Mucosa of descending colon (tissue), 3 donors: ENCODE measurements at regions not wholly inside any gene's neighbourhood (a gene's known extent, or its start where the extent isn't known, plus 50 kb on each side); places are given as distances from the start of the nearest gene placed in this dataset.

Source experiments
- ATAC-seq: fragments of 200-7000 bp; cut with Tn5 transposase; one replicate; pipeline ENCODE4 v1.9.1; 2020; ENCODE audit warnings: mild to moderate bottlenecking, moderate library complexity
- DNase-seq, 3 donors: peaks; one replicate each; pipeline ENCODE4 v3.0.0-alpha.2; 2020
- H3K36me3 ChIP-seq: fragments of 200-600 bp; one replicate; pipeline ENCODE4 v1.8.0; 2021; ENCODE audit warnings: low read depth, mild to moderate bottlenecking
- H3K4me1 ChIP-seq: fragments of 200-600 bp; one replicate; pipeline ENCODE4 v1.8.0; 2021; ENCODE audit warnings: low read depth, mild to moderate bottlenecking
- H3K4me3 ChIP-seq: fragments of 200-600 bp; one replicate; pipeline ENCODE4 v1.8.0; 2021; ENCODE audit warnings: mild to moderate bottlenecking
- H3K9me3 ChIP-seq: fragments of 200-600 bp; one replicate; pipeline ENCODE4 v1.8.0; 2021; ENCODE audit warnings: mild to moderate bottlenecking
- CTCF ChIP-seq: fragments of 200-600 bp; IDR thresholded peaks from one replicate; pipeline ENCODE4 v1.8.0; 2022; ENCODE audit warnings: antibody characterized with exemption, mild to moderate bottlenecking
- intact Hi-C, 2 donors: fragments of 100-400 bp; cut with DNase I in 1 of 2; cut with micrococcal nuclease in 1 of 2; formaldehyde crosslinking; loops; one replicate each; pipeline versions ENCODE4 v1.11.0 to v1.11.1; 2022; cut with DNase I, micrococcal nuclease
- donor health status: DM: no; HTN: no; CAD: no; lungs with moderate emphysema.
- donor health status: DM: no; HTN: no; CAD: no.
- donor health status: DM: no; HTN: yes; CAD: no.

GRCh38 chr18:42187611-42188380 is 232.8 kb downstream of the PIK3C3 start:
- H3K36me3 ChIP-seq = no peaks in the 10 kb centered on the region
- no peak overlapping the region for H3K4me3 ChIP-seq
- no peak for DNase-seq
- no peak for ATAC-seq
- no peaks in the 10 kb centered on the region for H3K9me3 ChIP-seq
- intact Hi-C loops = no loop called here
- no peak for TF ChIP-seq CTCF
- no peaks in the 10 kb centered on the region for H3K4me1 ChIP-seq

GRCh38 chr18:42190643-42191042 is 235.6 kb downstream of the PIK3C3 start:
- ATAC-seq (no peak), DNase-seq (no peak)
- Histone ChIP-seq H3K9me3 (no peaks in the 10 kb centered on the region), H3K4me3 (no peak overlapping the region), H3K4me1 (no peaks in the 10 kb centered on the region), H3K36me3 (no peaks in the 10 kb centered on the region)
- intact Hi-C loops = no loop called here
- TF ChIP-seq CTCF = no peak

- ATAC-seq = no peak
- Histone ChIP-seq H3K4me3 (no peak overlapping the region), H3K4me1 (no peaks in the 10 kb centered on the region), H3K36me3 (no peaks in the 10 kb centered on the region), H3K9me3 (no peaks in the 10 kb centered on the region)
- intact Hi-C loops = no loop called here
- TF ChIP-seq CTCF = no peak
- no peak for DNase-seq
Observed at GRCh38 chr18:42192251-42193248, 237.5 kb downstream of the PIK3C3 start.

- H3K4me1 ChIP-seq = no peaks in the 10 kb centered on the region
- DNase-seq = no peak
- no peaks in the 10 kb centered on the region for H3K9me3 ChIP-seq
- no peak overlapping the region for H3K4me3 ChIP-seq
- intact Hi-C loops = no loop called here
- TF ChIP-seq CTCF = no peak
- H3K36me3 ChIP-seq = no peaks in the 10 kb centered on the region
- no peak for ATAC-seq
Observed at GRCh38 chr18:42196651-42197050, 241.6 kb downstream of the PIK3C3 start.

GRCh38 chr18:42201137-42201536 is 246.1 kb downstream of the PIK3C3 start:
- Histone ChIP-seq H3K4me3 (no peak overlapping the region), H3K9me3 (no peaks in the 10 kb centered on the region), H3K4me1 (no peaks in the 10 kb centered on the region), H3K36me3 (no peaks in the 10 kb centered on the region)
- no peak for DNase-seq
- intact Hi-C loops = no loop called here
- no peak for ATAC-seq
- no peak for TF ChIP-seq CTCF
